ENCODE measurements at regions not wholly inside any gene's neighbourhood (a gene's known extent, or its start where the extent isn't known, plus 50 kb on each side); places are given as distances from the start of the nearest gene placed in this dataset.

DNA sequence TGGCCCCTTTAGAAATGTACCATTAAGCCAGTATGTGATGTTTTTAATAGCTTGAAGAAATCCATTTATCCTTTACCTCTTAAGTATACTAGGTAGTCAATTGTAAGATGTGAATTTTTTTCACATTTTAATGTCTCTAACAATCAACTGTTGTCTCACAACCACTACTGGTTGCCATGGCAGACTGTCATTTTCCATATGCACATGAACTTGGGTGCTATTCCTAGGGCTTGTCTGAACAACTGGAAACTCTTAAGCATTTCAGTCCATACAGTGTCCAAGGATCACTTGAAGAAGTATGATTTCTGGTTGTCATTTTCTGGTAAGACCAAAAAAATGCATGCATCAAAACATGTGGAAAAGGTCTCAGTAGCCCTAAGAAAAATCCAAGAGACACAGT, 315.1 kb downstream of the HHIPL2 start:
- TF ChIP-seq POLR2AphosphoS5 (IDR thresholded peaks at IDR 0.05) (no peak), CTCF (IDR thresholded peaks at IDR 0.05 in 8 of 11, conservative IDR thresholded peaks at IDR 0.05 in 3 of 11) (no peak)
